ENCODE measurements at regions not wholly inside any gene's neighbourhood (a gene's known extent, or its start where the extent isn't known, plus 50 kb on each side); places are given as distances from the start of the nearest gene placed in this dataset.

GRCh38 chr11:92916299-92916698 is 53.2 kb upstream of the MTNR1B start:
- Histone ChIP-seq H2BK15ac (ENCODE audit: low read length) (no peak overlapping the region; the same call in 1 of the 2 replicates), H3K9me3 (ENCODE audit: insufficient read depth in 2 of 2, low read depth in 1 of 2, low read length in 1 of 2) (no peaks in the 10 kb centered on the region), H3K79me2 (ENCODE audit: control insufficient read depth in 1 of 2, insufficient read depth in 2 of 2, low read length in 2 of 2) (no peaks in the 10 kb centered on the region), H3K56ac (replicated peaks; ENCODE audit: insufficient read length, low read depth, low read length) (no peak overlapping the region), H3K4me3 (ENCODE audit: extremely low read depth in 1 of 4, insufficient read depth in 2 of 4, low read depth in 3 of 4, low read length in 4 of 4) (no peak overlapping the region), H3K4me2 (ENCODE audit: insufficient read depth in 1 of 2, low read depth in 2 of 2, low read length in 2 of 2) (no peak overlapping the region), H3K18ac (ENCODE audit: extremely low read depth, low read length) (no peak overlapping the region), H4K20me1 (replicated peaks in 1 of 2; ENCODE audit: control insufficient read depth in 1 of 2, insufficient read depth in 2 of 2, low read length in 2 of 2) (no peaks in the 10 kb centered on the region), H2AFZ (ENCODE audit: low read length) (no peak overlapping the region), H2BK5ac (ENCODE audit: low read depth, low read length) (no peak overlapping the region), H2BK120ac (replicated peaks; ENCODE audit: low read depth, low read length) (no peak overlapping the region), H3K4ac (replicated peaks; ENCODE audit: insufficient read length, low read depth, low read length) (no peak overlapping the region), H2BK12ac (ENCODE audit: low read depth, low read length) (no peak overlapping the region), H3K23me2 (ENCODE audit: low read depth, low read length) (no peaks in the 10 kb centered on the region), H3K79me1 (ENCODE audit: low read depth, low read length) (no peaks in the 10 kb centered on the region), H3K36me3 (ENCODE audit: control insufficient read depth in 2 of 4, insufficient read depth in 4 of 4, low read length in 3 of 4) (no peaks in the 10 kb centered on the region), H2AK5ac (ENCODE audit: low read depth, low read length) (no peak overlapping the region), H2BK20ac (ENCODE audit: low read length) (no peak overlapping the region), H4K8ac (ENCODE audit: extremely low read depth, insufficient read depth, low read length) (no peak overlapping the region), H4K91ac (replicated peaks; ENCODE audit: insufficient read length, low read length) (no peak overlapping the region), H3K27me3 (replicated peaks in 1 of 4; ENCODE audit: control insufficient read depth in 3 of 4, extremely low read depth in 1 of 4, insufficient read depth in 3 of 4, low read length in 3 of 4) (no peaks in the 10 kb centered on the region), H3K9ac (replicated peaks in 1 of 4; ENCODE audit: extremely low read depth in 1 of 4, low read depth in 3 of 4, low read length in 3 of 4) (no peak overlapping the region), H3K23ac (ENCODE audit: insufficient read length) (no peak overlapping the region), H3K27ac (ENCODE audit: low read depth, low read length) (no peak overlapping the region), H3K4me1 (replicated peaks in 1 of 4; ENCODE audit: control insufficient read depth in 3 of 4, insufficient read depth in 4 of 4, low read length in 3 of 4) (peaks cover 0 to 8% (median under 1%) of the 10 kb centered on the region in 4 experiments; a peak in 3 of 7 replicates), H3K14ac (ENCODE audit: insufficient read length) (no peak overlapping the region), H4K5ac (ENCODE audit: insufficient read length, low read depth, low read length) (no peak overlapping the region)
- 98% methylated on average over 4 of the region's 4 CpGs; no CpG with 5 or more reads in 1 of the 2 experiments for WGBS, 2 experiments (ENCODE audit: extremely low coverage in 1 of 2, insufficient coverage in 1 of 2, insufficient read length in 1 of 2, insufficient replicate concordance in 2 of 2, low coverage in 1 of 2, low lambda C conversion rate in 2 of 2, missing lambda C conversion rate in 1 of 2)
- DNase-seq (ENCODE audit: low read depth in 1 of 2, low spot score in 2 of 2) (no peak), FAIRE-seq (no peak)
- CTCF ChIA-PET (ENCODE audit: partially characterized antibody) = interaction anchor here (0.6 to 1.5 kb wide), 2 partner anchors 26 to 320 kb away, joined by 3 to 5 read pairs; no protein-coding TSS in a partner anchor
- POLR2A ChIA-PET (ENCODE audit: partially characterized antibody) = no interaction called here
- TF ChIP-seq NANOG (IDR thresholded peaks at IDR 0.05; ENCODE audit: insufficient read depth, low read depth, low read length, poor library complexity, severe bottlenecking) (no peak), NRF1 (IDR thresholded peaks at IDR 0.05; ENCODE audit: low read depth, low read length) (no peak), POLR2AphosphoS5 (IDR thresholded peaks at IDR 0.05; ENCODE audit: low read depth, low read length) (no peak), TEAD4 (IDR thresholded peaks at IDR 0.05; ENCODE audit: low read depth, low read length) (no peak), CBX8 (IDR thresholded peaks at IDR 0.05; ENCODE audit: borderline replicate concordance, low read depth, low read length) (no peak), GABPA (IDR thresholded peaks at IDR 0.05; ENCODE audit: borderline replicate concordance, insufficient read depth, low read length) (no peak), SP4 (IDR thresholded peaks at IDR 0.05; ENCODE audit: low read length) (no peak), RBBP5 (IDR thresholded peaks at IDR 0.05; ENCODE audit: borderline replicate concordance, low read depth, low read length) (no peak), ASH2L (IDR thresholded peaks at IDR 0.05; ENCODE audit: low read length) (no peak), RAD21 (IDR thresholded peaks at IDR 0.05 in 1 of 2, conservative IDR thresholded peaks at IDR 0.05 in 1 of 2; ENCODE audit: low read depth in 2 of 2, low read length in 2 of 2) (no peak), SIN3A (conservative IDR thresholded peaks at IDR 0.05 in 1 of 2, IDR thresholded peaks at IDR 0.05 in 1 of 2; ENCODE audit: low read depth in 1 of 2, low read length in 2 of 2) (no peak), RNF2 (IDR thresholded peaks at IDR 0.05; ENCODE audit: borderline replicate concordance, low read depth, low read length, missing control alignments, poor library complexity, severe bottlenecking) (no peak), POU5F1 (IDR thresholded peaks at IDR 0.05; ENCODE audit: low read depth, low read length) (no peak)
